Panc1 (cell line): ENCODE measurements at regions not wholly inside any gene's neighbourhood (a gene's known extent, or its start where the extent isn't known, plus 50 kb on each side); places are given as distances from the start of the nearest gene placed in this dataset.

Experiments
- ATAC-seq: fragments of 200-7000 bp; cut with Tn5 transposase; 2 replicates; pipeline ENCODE4 v1.9.1; 2020; ENCODE audit warnings: mild to moderate bottlenecking, moderate library complexity
- BruUV-seq: library from RNA; stranded (reverse); fragments of 400-500 nt; replicated peaks from 2 replicates; lab custom pipeline; 2021; lab: Mats Ljungman, UMichigan
- CTCF ChIA-PET: fragments of 300-600 bp; sonication (Branson Sonifier 250); formaldehyde crosslinking; loops from one replicate; lab custom pipeline; 2022; ENCODE audit warnings: antibody characterized with exemption; lab: Charles Lee
- POLR2A ChIA-PET: fragments of 300-600 bp; sonication (Branson Sonifier 250); formaldehyde crosslinking; loops from one replicate; lab custom pipeline; 2022; ENCODE audit warnings: antibody characterized with exemption; lab: Charles Lee
- DNase-seq: peaks from one replicate; pipeline ENCODE4 v3.0.0-alpha.2; 2010; ENCODE audit warnings: low read depth, low spot score
- H3K27ac ChIP-seq: 2 replicates; pipeline ENCODE4 v1.5.1; 2011; ENCODE audit warnings: mild to moderate bottlenecking, low read length, inconsistent platforms
- H3K27me3 ChIP-seq: fragments of 200-500 bp; sonication (Bioruptor generic); 2 replicates; pipeline ENCODE4 v1.6.0; 2014; ENCODE audit warnings: low read length, inconsistent platforms; ENCODE audit not compliant: control insufficient read depth, insufficient read depth
- H3K36me3 ChIP-seq: fragments of 200-500 bp; sonication (Bioruptor generic); 2 replicates; pipeline ENCODE4 v1.5.1; 2014; ENCODE audit warnings: inconsistent platforms, mild to moderate bottlenecking, low read length, moderate library complexity; ENCODE audit not compliant: control insufficient read depth, insufficient read depth
- H3K4me1 ChIP-seq: 2 replicates; pipeline ENCODE4 v1.5.1; 2011; ENCODE audit warnings: inconsistent platforms, mild to moderate bottlenecking, low read length, moderate library complexity; ENCODE audit not compliant: control insufficient read depth, insufficient read depth
- H3K4me3 ChIP-seq, 2 experiments: 2 replicates each; pipeline ENCODE4 v1.5.1; 2011 to 2012; ENCODE audit warnings: low read depth in 2 of 2, low read length in 2 of 2, mild to moderate bottlenecking in 2 of 2, inconsistent platforms in 1 of 2, moderate library complexity in 1 of 2
- H3K9me3 ChIP-seq: fragments of 200-500 bp; sonication (Bioruptor generic); 2 replicates; pipeline ENCODE4 v1.5.1; 2014; ENCODE audit warnings: low read depth, mild to moderate bottlenecking, inconsistent platforms, low read length, moderate library complexity; ENCODE audit not compliant: control insufficient read depth, insufficient read depth
- POLR2AphosphoS5 ChIP-seq: IDR thresholded peaks from 2 replicates; pipeline ENCODE4 v1.6.1; 2012; ENCODE audit warnings: mild to moderate bottlenecking, low read depth, low read length, moderate library complexity
- SIN3A ChIP-seq: IDR thresholded peaks from 2 replicates; pipeline ENCODE4 v1.6.1; 2012; ENCODE audit warnings: low read depth, mild to moderate bottlenecking, low read length, moderate library complexity, borderline replicate concordance; ENCODE audit not compliant: insufficient read depth
- TCF7L2 ChIP-seq: IDR thresholded peaks from 2 replicates; pipeline ENCODE4 v1.6.1; 2011; ENCODE audit warnings: mild to moderate bottlenecking, low read depth, low read length, inconsistent platforms
- in situ Hi-C: cut with HindIII; loops from 2 replicates; pipeline ENCODE4 v1.10.0; 2016; ENCODE audit warnings: low sequenced_read_pairs, low pct_unique_long_range_greater_than_20kb
- intact Hi-C: fragments of 100-400 bp; cut with micrococcal nuclease; formaldehyde crosslinking; loops from one replicate; pipeline ENCODE4 v1.10.0; 2022; ENCODE audit not compliant: unreplicated experiment
- TF ChIP-seq, protein P1 (sequence below), 2 experiments: IDR thresholded peaks; 2 replicates each; pipeline ENCODE4 v1.6.1; 2011 to 2012; ENCODE audit warnings: low read depth in 2 of 2, control low read depth in 1 of 2, low read length in 1 of 2, mild to moderate bottlenecking in 1 of 2, moderate library complexity in 1 of 2; ENCODE audit not compliant: insufficient read depth in 1 of 2
- TF ChIP-seq, protein P2 (sequence below): fragments of 450-650 bp; IDR thresholded peaks from 2 replicates; pipeline ENCODE4 v1.5.1; 2017; ENCODE audit warnings: mild to moderate bottlenecking

DNA sequence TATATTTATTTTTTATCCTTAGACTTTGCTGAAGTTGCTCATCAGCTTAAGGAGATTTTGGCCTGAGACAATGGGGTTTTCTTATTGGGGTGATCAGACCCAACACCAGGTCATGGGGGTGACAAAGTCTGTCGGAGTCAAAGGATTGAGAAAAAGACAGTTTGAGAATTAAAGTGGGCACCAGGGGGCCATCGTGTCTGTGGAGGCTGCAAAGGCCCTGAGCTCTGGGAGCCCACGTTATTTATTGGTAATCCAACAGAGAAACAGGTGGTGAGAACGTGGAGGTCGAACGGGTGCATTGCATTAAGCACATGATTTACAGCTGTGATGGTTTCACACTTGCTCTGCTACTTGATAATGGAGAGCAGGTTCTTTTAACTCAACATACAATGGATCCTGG, 102.5 kb upstream of the CDH10 start:
- DNase-seq (no peak), ATAC-seq (no peak)
- BruUV-seq, result no TSS peak
- ChIA-PET POLR2A (no interaction called here), CTCF (no interaction called here)
- Histone ChIP-seq H3K27ac (no peak overlapping the region), H3K9me3 (peaks cover 2% of the 10 kb centered on the region; the same call in 1 of the 2 replicates), H3K27me3 (no peaks in the 10 kb centered on the region), H3K36me3 (no peaks in the 10 kb centered on the region), H3K4me3 (no peak overlapping the region), H3K4me1 (no peaks in the 10 kb centered on the region)
- intact Hi-C loops (no loop called here), in situ Hi-C loops (no loop called here)
- TF ChIP-seq TCF7L2 (no peak), SIN3A (no peak), POLR2AphosphoS5 (no peak)
- TF ChIP-seq, protein P1, sequence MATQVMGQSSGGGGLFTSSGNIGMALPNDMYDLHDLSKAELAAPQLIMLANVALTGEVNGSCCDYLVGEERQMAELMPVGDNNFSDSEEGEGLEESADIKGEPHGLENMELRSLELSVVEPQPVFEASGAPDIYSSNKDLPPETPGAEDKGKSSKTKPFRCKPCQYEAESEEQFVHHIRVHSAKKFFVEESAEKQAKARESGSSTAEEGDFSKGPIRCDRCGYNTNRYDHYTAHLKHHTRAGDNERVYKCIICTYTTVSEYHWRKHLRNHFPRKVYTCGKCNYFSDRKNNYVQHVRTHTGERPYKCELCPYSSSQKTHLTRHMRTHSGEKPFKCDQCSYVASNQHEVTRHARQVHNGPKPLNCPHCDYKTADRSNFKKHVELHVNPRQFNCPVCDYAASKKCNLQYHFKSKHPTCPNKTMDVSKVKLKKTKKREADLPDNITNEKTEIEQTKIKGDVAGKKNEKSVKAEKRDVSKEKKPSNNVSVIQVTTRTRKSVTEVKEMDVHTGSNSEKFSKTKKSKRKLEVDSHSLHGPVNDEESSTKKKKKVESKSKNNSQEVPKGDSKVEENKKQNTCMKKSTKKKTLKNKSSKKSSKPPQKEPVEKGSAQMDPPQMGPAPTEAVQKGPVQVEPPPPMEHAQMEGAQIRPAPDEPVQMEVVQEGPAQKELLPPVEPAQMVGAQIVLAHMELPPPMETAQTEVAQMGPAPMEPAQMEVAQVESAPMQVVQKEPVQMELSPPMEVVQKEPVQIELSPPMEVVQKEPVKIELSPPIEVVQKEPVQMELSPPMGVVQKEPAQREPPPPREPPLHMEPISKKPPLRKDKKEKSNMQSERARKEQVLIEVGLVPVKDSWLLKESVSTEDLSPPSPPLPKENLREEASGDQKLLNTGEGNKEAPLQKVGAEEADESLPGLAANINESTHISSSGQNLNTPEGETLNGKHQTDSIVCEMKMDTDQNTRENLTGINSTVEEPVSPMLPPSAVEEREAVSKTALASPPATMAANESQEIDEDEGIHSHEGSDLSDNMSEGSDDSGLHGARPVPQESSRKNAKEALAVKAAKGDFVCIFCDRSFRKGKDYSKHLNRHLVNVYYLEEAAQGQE (IDR thresholded peaks at IDR 0.05; ENCODE audit: insufficient read depth in 1 of 2, low read depth in 2 of 2, low read length in 1 of 2), result no peak
- TF ChIP-seq, protein P2, sequence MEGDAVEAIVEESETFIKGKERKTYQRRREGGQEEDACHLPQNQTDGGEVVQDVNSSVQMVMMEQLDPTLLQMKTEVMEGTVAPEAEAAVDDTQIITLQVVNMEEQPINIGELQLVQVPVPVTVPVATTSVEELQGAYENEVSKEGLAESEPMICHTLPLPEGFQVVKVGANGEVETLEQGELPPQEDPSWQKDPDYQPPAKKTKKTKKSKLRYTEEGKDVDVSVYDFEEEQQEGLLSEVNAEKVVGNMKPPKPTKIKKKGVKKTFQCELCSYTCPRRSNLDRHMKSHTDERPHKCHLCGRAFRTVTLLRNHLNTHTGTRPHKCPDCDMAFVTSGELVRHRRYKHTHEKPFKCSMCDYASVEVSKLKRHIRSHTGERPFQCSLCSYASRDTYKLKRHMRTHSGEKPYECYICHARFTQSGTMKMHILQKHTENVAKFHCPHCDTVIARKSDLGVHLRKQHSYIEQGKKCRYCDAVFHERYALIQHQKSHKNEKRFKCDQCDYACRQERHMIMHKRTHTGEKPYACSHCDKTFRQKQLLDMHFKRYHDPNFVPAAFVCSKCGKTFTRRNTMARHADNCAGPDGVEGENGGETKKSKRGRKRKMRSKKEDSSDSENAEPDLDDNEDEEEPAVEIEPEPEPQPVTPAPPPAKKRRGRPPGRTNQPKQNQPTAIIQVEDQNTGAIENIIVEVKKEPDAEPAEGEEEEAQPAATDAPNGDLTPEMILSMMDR, result no peak

DNA sequence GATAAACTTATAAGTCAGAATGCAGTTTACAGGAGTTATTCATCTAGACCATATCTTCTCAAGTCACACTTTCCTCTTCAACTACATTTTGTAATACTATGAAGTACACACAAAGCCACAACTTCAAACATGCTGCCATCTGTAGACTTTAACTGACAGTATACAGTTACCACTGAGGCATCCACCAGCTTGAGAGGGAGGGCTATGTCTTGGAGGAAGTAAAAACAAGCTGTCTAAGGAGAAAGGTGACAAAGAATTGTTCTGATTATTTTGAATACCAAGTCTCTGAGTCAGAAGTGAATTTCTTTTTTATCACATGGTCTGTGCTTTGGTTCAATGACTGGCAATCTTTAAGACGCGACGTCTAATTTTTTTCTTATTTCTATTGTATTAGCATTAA, 97.6 kb upstream of the CDH10 start:
- Histone ChIP-seq H3K36me3 (no peaks in the 10 kb centered on the region), H3K9me3 (peaks cover 5% of the 10 kb centered on the region; the same call in 1 of the 2 replicates), H3K4me1 (no peaks in the 10 kb centered on the region), H3K27me3 (no peaks in the 10 kb centered on the region), H3K27ac (no peak overlapping the region), H3K4me3 (no peak overlapping the region)
- no TSS peak for BruUV-seq
- ATAC-seq, result no peak
- no peak for TF ChIP-seq TCF7L2
- TF ChIP-seq POLR2AphosphoS5, result no peak
- TF ChIP-seq, protein P1 (IDR thresholded peaks at IDR 0.05; ENCODE audit: insufficient read depth in 1 of 2, low read depth in 2 of 2, low read length in 1 of 2), result no peak
- no peak for TF ChIP-seq SIN3A
- TF ChIP-seq, protein P2, result no peak
- ChIA-PET POLR2A (no interaction called here), CTCF (no interaction called here)
- intact Hi-C loops (no loop called here), in situ Hi-C loops (no loop called here)
- DNase-seq, result no peak
